ENCODE measurements at regions not wholly inside any gene's neighbourhood (a gene's known extent, or its start where the extent isn't known, plus 50 kb on each side); places are given as distances from the start of the nearest gene placed in this dataset.

- no peaks in the 10 kb centered on the region for H3K79me2 ChIP-seq (ENCODE audit: insufficient read depth, low read length)
- H3K27me3 ChIP-seq (ENCODE audit: insufficient read depth, low read length) = no peaks in the 10 kb centered on the region
- no peak overlapping the region for H3K4me3 ChIP-seq (ENCODE audit: low read depth, low read length, poor library complexity, severe bottlenecking)
- H4K20me1 ChIP-seq (ENCODE audit: insufficient read depth, low read length) = no peaks in the 10 kb centered on the region
- H3K27ac ChIP-seq (ENCODE audit: low read depth, low read length, poor library complexity, severe bottlenecking) = no peak overlapping the region
- TF ChIP-seq EZH2 (IDR thresholded peaks at IDR 0.05; ENCODE audit: borderline replicate concordance, low read length) = no peak
- TF ChIP-seq CTCF (IDR thresholded peaks at IDR 0.05; ENCODE audit: low read length) = no peak
- no peak overlapping the region for H2AFZ ChIP-seq (ENCODE audit: low read length)
- H3K4me2 ChIP-seq (ENCODE audit: low read length) = no peak overlapping the region
- H3K4me1 ChIP-seq (ENCODE audit: insufficient read depth, low read length, severe bottlenecking) = no peaks in the 10 kb centered on the region
- H3K36me3 ChIP-seq (ENCODE audit: insufficient read depth, low read length) = no peaks in the 10 kb centered on the region
- no peaks in the 10 kb centered on the region for H3K9me3 ChIP-seq (ENCODE audit: low read length)
- no peaks in the 10 kb centered on the region for H3K9me2 ChIP-seq (ENCODE audit: low read depth, low read length)
- H3F3A ChIP-seq (ENCODE audit: insufficient read depth, low read length) = no peaks in the 10 kb centered on the region
- H3K9ac ChIP-seq (ENCODE audit: low read length) = no peak overlapping the region
These were observed 55.7 kb upstream of the CLNK start for GRCh38 chr4:10740251-10740650.

- Histone ChIP-seq H3K9me3 (ENCODE audit: low read length) (no peaks in the 10 kb centered on the region), H3K9me2 (ENCODE audit: low read depth, low read length) (no peaks in the 10 kb centered on the region), H3K4me2 (ENCODE audit: low read length) (no peak overlapping the region), H3K9ac (ENCODE audit: low read length) (no peak overlapping the region), H3F3A (ENCODE audit: insufficient read depth, low read length) (no peaks in the 10 kb centered on the region), H3K27me3 (ENCODE audit: insufficient read depth, low read length) (no peaks in the 10 kb centered on the region), H3K79me2 (ENCODE audit: insufficient read depth, low read length) (no peaks in the 10 kb centered on the region), H3K27ac (ENCODE audit: low read depth, low read length, poor library complexity, severe bottlenecking) (no peak overlapping the region), H3K36me3 (ENCODE audit: insufficient read depth, low read length) (no peaks in the 10 kb centered on the region), H3K4me1 (ENCODE audit: insufficient read depth, low read length, severe bottlenecking) (no peaks in the 10 kb centered on the region), H2AFZ (ENCODE audit: low read length) (no peak overlapping the region), H4K20me1 (ENCODE audit: insufficient read depth, low read length) (no peaks in the 10 kb centered on the region), H3K4me3 (ENCODE audit: low read depth, low read length, poor library complexity, severe bottlenecking) (no peak overlapping the region)
- TF ChIP-seq EZH2 (IDR thresholded peaks at IDR 0.05; ENCODE audit: borderline replicate concordance, low read length) (no peak), CTCF (IDR thresholded peaks at IDR 0.05; ENCODE audit: low read length) (no peak)
These were observed 54.4 kb upstream of the CLNK start for GRCh38 chr4:10738826-10739489.

GRCh38 chr4:10737337-10737736 is 52.8 kb upstream of the CLNK start:
- Histone ChIP-seq H3K27ac (ENCODE audit: low read depth, low read length, poor library complexity, severe bottlenecking) (no peak overlapping the region), H3K27me3 (ENCODE audit: insufficient read depth, low read length) (no peaks in the 10 kb centered on the region), H2AFZ (ENCODE audit: low read length) (no peak overlapping the region), H3K79me2 (ENCODE audit: insufficient read depth, low read length) (no peaks in the 10 kb centered on the region), H3F3A (ENCODE audit: insufficient read depth, low read length) (no peaks in the 10 kb centered on the region), H3K9me3 (ENCODE audit: low read length) (no peaks in the 10 kb centered on the region), H4K20me1 (ENCODE audit: insufficient read depth, low read length) (no peaks in the 10 kb centered on the region), H3K4me1 (ENCODE audit: insufficient read depth, low read length, severe bottlenecking) (no peaks in the 10 kb centered on the region), H3K36me3 (ENCODE audit: insufficient read depth, low read length) (no peaks in the 10 kb centered on the region), H3K9me2 (ENCODE audit: low read depth, low read length) (no peaks in the 10 kb centered on the region), H3K9ac (ENCODE audit: low read length) (no peak overlapping the region), H3K4me2 (ENCODE audit: low read length) (no peak overlapping the region), H3K4me3 (ENCODE audit: low read depth, low read length, poor library complexity, severe bottlenecking) (no peak overlapping the region)
- TF ChIP-seq EZH2 (IDR thresholded peaks at IDR 0.05; ENCODE audit: borderline replicate concordance, low read length) = no peak
- TF ChIP-seq CTCF (IDR thresholded peaks at IDR 0.05; ENCODE audit: low read length) = no peak

Data from OCI-LY1 (cell line).